ENCODE measurements at regions not wholly inside any gene's neighbourhood (a gene's known extent, or its start where the extent isn't known, plus 50 kb on each side); places are given as distances from the start of the nearest gene placed in this dataset.
"Not testable (repeated sequence)": the region's sequence is repeated elsewhere in the genome, so short reads cannot be mapped to it uniquely, and the experiment has no call there.

DNA sequence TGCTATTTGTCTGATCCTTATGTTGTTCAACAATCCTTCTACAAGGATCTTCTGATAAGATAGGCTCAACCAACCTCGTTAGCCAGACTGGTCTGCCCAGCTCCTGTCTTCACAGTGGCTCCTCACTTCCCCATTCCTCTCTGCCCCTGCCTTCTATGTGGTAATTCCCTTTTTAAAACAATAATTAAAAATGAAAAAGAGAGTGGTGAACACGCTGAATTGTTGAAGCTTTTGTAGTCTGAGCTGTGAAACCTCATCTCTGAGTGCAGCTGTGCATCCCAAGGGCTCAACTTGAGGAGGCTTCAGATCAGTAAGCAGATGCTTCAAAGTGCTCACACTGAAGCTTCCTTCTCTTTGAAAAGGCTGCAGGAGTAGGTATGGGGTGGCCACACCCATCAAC lies 70.7 kb upstream of the JUN start:
- H3K27me3 ChIP-seq (ENCODE audit: control insufficient read depth, insufficient read depth, low read length, poor library complexity, severe bottlenecking), result no peaks in the 10 kb centered on the region
- Mint-ChIP-seq H3K9me3 (no peaks in the 10 kb centered on the region), H3K36me3 (ENCODE audit: low read depth) (no peaks in the 10 kb centered on the region), H3K4me3 (no peak overlapping the region), H3K4me1 (peaks cover 41% of the 10 kb centered on the region), H3K27me3 (ENCODE audit: insufficient read depth) (no peaks in the 10 kb centered on the region), H3K27ac (no peak overlapping the region)
- TF ChIP-seq, protein P1, sequence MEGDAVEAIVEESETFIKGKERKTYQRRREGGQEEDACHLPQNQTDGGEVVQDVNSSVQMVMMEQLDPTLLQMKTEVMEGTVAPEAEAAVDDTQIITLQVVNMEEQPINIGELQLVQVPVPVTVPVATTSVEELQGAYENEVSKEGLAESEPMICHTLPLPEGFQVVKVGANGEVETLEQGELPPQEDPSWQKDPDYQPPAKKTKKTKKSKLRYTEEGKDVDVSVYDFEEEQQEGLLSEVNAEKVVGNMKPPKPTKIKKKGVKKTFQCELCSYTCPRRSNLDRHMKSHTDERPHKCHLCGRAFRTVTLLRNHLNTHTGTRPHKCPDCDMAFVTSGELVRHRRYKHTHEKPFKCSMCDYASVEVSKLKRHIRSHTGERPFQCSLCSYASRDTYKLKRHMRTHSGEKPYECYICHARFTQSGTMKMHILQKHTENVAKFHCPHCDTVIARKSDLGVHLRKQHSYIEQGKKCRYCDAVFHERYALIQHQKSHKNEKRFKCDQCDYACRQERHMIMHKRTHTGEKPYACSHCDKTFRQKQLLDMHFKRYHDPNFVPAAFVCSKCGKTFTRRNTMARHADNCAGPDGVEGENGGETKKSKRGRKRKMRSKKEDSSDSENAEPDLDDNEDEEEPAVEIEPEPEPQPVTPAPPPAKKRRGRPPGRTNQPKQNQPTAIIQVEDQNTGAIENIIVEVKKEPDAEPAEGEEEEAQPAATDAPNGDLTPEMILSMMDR (conservative IDR thresholded peaks at IDR 0.05), result no peak
- no peak overlapping the region for H3K27ac ChIP-seq (ENCODE audit: low read depth, low read length)
- DNase-seq, result no peak
- H3K9ac ChIP-seq (ENCODE audit: extremely low read depth, low read length, poor library complexity, severe bottlenecking), result no peak overlapping the region
- H3K4me3 ChIP-seq (ENCODE audit: low read length), result peak overlapping the region; percentile 46
- no peaks in the 10 kb centered on the region for H3K36me3 ChIP-seq (ENCODE audit: control insufficient read depth, insufficient read depth, low read length)
- peaks cover 18% of the 10 kb centered on the region for H3K4me1 ChIP-seq (ENCODE audit: control insufficient read depth, insufficient read depth, low read length)
- no peaks in the 10 kb centered on the region for H3K9me3 ChIP-seq (ENCODE audit: control insufficient read depth, low read length)
- 70% methylated on average over 2 of the region's 2 CpGs; no CpG with 5 or more reads in 1 of the 2 experiments for WGBS, 2 experiments (ENCODE audit: insufficient coverage in 1 of 2, insufficient read length in 1 of 2)

DNA sequence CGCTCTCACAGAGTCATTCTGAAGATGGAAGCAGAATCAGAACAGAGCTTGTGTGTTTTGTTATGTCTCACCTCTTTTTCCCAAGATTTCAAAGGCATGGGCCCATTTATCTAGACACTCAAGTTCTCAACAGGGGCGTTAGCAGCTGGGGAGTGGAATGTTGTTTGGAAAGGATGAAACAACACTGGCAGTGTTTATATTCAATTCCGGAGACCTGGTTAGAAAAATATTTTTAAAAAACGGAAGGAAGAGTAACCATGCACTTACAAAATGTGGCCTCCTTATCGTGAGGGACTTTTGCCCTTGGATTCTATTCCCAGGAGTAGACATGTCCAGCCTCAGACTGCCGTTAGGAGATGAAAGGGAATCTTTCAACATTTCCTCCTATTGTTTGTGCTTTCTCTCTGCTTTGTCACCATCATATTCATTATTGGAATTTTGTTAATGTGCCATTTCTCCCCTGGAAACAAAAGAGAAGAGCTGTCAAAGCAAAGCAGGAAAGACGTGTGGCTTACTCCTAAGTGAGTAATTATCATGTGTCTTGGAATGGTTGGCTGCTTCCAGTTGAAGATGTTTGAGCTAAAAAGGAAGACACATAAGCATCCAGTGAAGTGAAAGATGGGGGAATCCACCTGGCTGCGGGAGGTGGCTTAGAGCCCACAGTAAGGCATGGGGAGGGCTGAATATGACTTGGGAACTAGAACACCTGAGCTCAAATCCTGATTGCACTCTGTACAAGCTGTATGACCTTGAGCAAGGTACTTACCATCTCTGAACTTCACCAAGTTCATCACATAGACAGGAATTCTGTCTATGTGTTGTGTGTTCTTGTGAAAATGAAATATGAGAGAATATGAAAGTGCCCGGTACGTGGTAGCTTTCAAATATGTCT lies 71.7 kb upstream of the JUN start:
- H3K4me1 Mint-ChIP-seq, result peaks cover 43% of the 10 kb centered on the region
- H3K27me3 ChIP-seq (ENCODE audit: control insufficient read depth, insufficient read depth, low read length, poor library complexity, severe bottlenecking), result no peaks in the 10 kb centered on the region
- 88 to 90% methylated on average over 7 to 8 of the region's 10 CpGs for whole genome bisulfite sequencing, 2 experiments (ENCODE audit: insufficient coverage in 1 of 2, insufficient read length in 1 of 2)
- H3K9me3 ChIP-seq (ENCODE audit: control insufficient read depth, low read length), result no peaks in the 10 kb centered on the region
- peaks cover 18% of the 10 kb centered on the region for H3K4me1 ChIP-seq (ENCODE audit: control insufficient read depth, insufficient read depth, low read length)
- peaks cover 2% of the 10 kb centered on the region for H3K27me3 Mint-ChIP-seq (ENCODE audit: insufficient read depth)
- TF ChIP-seq, protein P1 (conservative IDR thresholded peaks at IDR 0.05), result no peak
- no peak overlapping the region for H3K27ac ChIP-seq (ENCODE audit: low read depth, low read length)
- H3K36me3 ChIP-seq (ENCODE audit: control insufficient read depth, insufficient read depth, low read length), result no peaks in the 10 kb centered on the region
- H3K9ac ChIP-seq (ENCODE audit: extremely low read depth, low read length, poor library complexity, severe bottlenecking), result no peak overlapping the region
- no peaks in the 10 kb centered on the region for H3K36me3 Mint-ChIP-seq (ENCODE audit: low read depth)
- H3K4me3 Mint-ChIP-seq, result no peak overlapping the region
- H3K4me3 ChIP-seq (ENCODE audit: low read length), result no peak overlapping the region
- no peaks in the 10 kb centered on the region for H3K9me3 Mint-ChIP-seq
- DNase-seq, result no peak
- no peak overlapping the region for H3K27ac Mint-ChIP-seq

DNA sequence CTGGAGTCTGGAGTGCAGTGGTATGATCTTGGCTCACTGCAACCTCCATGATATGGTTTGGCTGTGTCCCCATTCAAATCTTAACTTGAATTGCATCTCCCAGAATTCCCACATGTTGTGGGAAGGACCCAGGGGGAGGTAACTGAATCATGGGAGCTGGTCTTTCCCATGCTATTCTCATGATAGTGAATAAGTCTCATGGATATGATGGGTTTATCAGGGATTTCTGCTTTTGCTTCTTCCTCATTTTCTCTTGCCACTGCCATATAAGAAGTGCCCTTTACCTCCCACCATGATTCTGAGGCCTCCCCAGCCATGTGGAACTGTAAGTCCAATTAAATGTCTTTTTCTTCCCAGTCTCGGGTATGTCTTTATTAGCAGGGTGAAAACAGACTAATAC lies 72.4 kb upstream of the JUN start:
- peaks cover 18% of the 10 kb centered on the region for H3K4me1 ChIP-seq (ENCODE audit: control insufficient read depth, insufficient read depth, low read length)
- not testable (repeated sequence) for DNase-seq; H3K36me3 ChIP-seq (ENCODE audit: control insufficient read depth, insufficient read depth, low read length); H3K27ac ChIP-seq (ENCODE audit: low read depth, low read length); H3K27me3 ChIP-seq (ENCODE audit: control insufficient read depth, insufficient read depth, low read length, poor library complexity, severe bottlenecking); H3K27me3 Mint-ChIP-seq (ENCODE audit: insufficient read depth); H3K9me3 Mint-ChIP-seq; H3K4me3 ChIP-seq (ENCODE audit: low read length); H3K4me3 Mint-ChIP-seq; H3K27ac Mint-ChIP-seq; H3K9me3 ChIP-seq (ENCODE audit: control insufficient read depth, low read length); H3K36me3 Mint-ChIP-seq (ENCODE audit: low read depth); H3K9ac ChIP-seq (ENCODE audit: extremely low read depth, low read length, poor library complexity, severe bottlenecking)
- WGBS, 2 experiments (ENCODE audit: insufficient coverage in 1 of 2, insufficient read length in 1 of 2), result 100% methylated on average over 1 of the region's 1 CpG; no CpG with 5 or more reads in 1 of the 2 experiments
- H3K4me1 Mint-ChIP-seq, result peaks cover 46% of the 10 kb centered on the region

Data from endodermal cell (in vitro differentiated cells).